ENCODE measurements at regions not wholly inside any gene's neighbourhood (a gene's known extent, or its start where the extent isn't known, plus 50 kb on each side); places are given as distances from the start of the nearest gene placed in this dataset.
"Not testable (repeated sequence)": the region's sequence is repeated elsewhere in the genome, so short reads cannot be mapped to it uniquely, and the experiment has no call there.

DNA sequence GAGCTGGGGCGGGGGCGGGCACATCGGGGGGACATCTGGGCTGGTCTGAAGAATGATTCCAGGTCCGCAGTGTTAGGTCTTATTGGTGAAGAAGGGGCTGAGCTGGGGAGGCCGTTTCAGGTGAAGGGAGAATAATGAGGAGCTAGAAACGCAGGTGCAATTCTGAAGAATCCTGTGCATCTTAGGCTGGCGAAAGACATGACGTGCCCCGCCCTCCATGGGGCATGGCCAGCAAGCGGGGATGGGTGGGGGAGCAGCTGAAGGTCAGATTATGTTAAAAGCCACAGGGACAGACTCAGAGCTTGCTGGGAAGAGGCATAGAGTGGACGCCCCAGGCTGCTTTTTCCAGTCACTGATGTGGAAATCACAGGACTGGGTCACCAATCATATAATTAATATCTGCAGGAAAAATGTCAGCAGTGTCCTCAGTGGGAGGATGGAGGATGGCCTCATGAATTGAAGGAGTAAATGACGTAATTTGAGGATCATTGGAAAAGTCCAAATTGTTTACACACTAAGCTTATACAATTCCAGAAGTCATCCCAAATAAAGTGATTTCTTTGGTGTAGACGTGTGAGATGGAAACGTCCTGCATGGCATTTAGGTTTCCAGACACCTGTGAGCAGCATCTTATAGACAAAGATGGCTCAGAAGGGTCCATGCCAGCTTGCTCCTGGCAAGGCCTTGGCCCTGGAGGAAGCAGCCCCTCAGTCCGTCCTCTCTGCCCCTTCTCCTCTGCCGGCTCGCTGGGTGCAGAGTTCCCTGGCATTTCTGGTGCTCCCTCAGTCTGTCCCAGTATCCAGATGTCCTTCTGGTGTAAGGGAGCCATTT is 109.6 kb upstream of the FRMD1 start:
- H3K4me3 ChIP-seq (ENCODE audit: low read length), result no peak overlapping the region
- TF ChIP-seq, protein P1, sequence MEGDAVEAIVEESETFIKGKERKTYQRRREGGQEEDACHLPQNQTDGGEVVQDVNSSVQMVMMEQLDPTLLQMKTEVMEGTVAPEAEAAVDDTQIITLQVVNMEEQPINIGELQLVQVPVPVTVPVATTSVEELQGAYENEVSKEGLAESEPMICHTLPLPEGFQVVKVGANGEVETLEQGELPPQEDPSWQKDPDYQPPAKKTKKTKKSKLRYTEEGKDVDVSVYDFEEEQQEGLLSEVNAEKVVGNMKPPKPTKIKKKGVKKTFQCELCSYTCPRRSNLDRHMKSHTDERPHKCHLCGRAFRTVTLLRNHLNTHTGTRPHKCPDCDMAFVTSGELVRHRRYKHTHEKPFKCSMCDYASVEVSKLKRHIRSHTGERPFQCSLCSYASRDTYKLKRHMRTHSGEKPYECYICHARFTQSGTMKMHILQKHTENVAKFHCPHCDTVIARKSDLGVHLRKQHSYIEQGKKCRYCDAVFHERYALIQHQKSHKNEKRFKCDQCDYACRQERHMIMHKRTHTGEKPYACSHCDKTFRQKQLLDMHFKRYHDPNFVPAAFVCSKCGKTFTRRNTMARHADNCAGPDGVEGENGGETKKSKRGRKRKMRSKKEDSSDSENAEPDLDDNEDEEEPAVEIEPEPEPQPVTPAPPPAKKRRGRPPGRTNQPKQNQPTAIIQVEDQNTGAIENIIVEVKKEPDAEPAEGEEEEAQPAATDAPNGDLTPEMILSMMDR (conservative IDR thresholded peaks at IDR 0.05; ENCODE audit: low read depth, low read length), result no peak
- DNase-seq (ENCODE audit: low read depth), result no peak

DNA sequence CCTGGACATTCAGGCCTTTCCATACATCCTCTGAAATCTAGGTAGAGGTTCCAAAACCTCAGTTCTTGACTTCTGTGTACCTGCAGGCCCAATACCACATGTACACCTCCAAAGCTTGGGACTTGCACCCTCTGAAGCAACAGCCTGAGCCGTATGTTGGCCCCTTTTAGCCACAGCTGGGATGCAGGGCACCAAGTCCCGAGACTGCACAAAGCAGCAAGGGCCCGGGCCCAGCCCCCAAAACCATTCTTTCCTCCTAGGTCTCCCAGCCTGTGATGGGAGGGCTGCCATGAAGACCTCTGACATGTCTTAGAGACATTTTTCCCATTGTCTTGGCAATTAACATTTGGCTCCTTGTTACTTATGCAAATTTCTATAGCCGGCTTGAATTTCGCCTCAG is 107.4 kb upstream of the FRMD1 start:
- no peak for DNase-seq (ENCODE audit: low read depth)
- TF ChIP-seq, protein P1 (conservative IDR thresholded peaks at IDR 0.05; ENCODE audit: low read depth, low read length), result no peak
- no peak overlapping the region for H3K4me3 ChIP-seq (ENCODE audit: low read length)

DNA sequence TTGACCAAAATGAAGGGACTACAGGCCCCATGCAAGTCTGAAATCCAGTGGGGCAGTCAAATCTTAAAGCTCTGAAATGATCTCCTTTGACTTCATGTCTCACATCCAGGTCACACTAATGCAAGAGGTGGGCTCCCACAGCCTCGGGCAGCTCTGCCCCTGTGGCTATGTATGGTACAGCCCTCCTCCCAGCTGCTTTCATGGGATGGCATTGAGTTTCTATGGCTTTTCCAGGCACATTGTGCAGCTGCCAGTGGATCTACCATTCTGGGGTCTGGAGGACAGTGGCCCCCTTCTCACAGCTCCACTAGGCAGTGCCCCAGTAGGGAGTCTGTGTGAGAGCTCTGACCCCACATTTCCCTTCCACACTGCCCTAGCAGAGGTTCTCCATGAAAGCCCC is 107.0 kb upstream of the FRMD1 start:
- DNase-seq (ENCODE audit: low read depth); H3K4me3 ChIP-seq (ENCODE audit: low read length): not testable (repeated sequence)

DNA sequence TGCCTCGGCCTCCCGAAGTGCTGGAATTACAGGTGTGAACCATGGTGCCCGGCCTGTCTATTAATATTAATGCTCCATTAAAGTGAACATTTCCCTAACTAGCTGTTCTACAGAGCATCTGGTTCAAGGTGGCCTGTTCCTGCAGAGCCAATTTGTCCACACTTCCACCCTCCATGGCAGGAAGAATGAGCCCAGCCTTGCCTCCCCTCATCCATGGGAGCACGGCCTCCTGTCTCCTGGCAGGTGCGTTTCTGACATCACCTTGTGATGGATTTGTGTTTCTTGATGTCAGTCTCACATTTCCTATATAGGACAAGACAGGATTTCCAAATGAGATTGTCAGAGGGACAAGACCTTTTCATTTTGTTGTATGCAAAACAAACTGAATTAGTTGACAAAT is 105.7 kb upstream of the FRMD1 start:
- no peak overlapping the region for H3K4me3 ChIP-seq (ENCODE audit: low read length)
- TF ChIP-seq, protein P1 (conservative IDR thresholded peaks at IDR 0.05; ENCODE audit: low read depth, low read length), result no peak
- DNase-seq (ENCODE audit: low read depth), result no peak

DNA sequence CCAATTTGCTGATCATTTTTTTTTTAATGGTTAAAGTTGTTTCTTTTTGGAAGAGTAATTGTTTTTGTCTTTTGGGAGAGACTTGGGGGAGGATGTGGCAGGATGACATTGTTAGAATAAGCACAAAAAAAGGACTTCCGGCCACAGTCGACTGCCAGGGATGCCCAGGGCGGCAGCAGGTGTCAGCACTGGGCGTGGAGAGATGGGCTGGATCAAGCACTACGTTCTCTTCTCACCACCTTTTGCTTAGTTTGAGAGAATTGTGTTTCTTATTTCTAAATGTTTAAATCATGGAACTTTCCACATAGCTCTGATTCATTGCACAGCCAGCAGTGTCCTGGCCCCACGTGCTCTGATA is 104.6 kb upstream of the FRMD1 start:
- TF ChIP-seq, protein P1 (conservative IDR thresholded peaks at IDR 0.05; ENCODE audit: low read depth, low read length), result no peak
- DNase-seq (ENCODE audit: low read depth), result no peak
- no peak overlapping the region for H3K4me3 ChIP-seq (ENCODE audit: low read length)

DNA sequence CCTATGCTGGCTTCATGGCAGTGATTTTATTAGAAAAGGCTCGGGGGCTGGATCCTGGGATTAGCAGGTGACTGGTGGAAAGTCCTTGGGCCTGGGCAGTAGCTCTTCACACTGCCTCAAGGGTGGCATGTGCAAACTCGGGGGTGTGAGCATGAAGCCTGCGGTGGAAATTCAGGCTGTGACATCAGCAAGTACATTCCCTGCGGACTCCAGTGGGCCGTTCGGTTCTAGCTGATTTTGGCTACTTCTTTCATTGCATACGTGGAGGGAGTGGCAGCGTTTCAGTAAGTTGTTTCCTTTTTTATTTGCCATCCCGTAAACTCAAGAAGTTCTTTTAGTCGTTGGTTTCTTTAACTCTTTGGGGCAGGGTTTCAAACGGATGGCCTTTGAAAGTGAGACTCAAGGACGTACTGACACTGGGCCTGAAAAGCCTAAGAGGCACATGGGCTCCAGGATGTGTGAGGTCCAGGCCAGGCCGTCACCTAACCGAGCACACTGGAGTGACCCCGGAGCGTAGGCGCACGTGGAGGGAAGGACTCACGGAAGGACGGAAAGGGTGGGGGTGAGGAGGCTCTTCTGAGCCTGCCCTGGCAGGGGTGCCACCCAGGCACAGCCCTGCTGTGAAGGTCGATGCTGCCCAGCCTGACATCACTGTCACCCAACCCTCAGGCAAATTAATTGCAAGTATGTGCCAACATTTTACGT is 104.0 kb upstream of the FRMD1 start:
- no peak for DNase-seq (ENCODE audit: low read depth)
- TF ChIP-seq, protein P1 (conservative IDR thresholded peaks at IDR 0.05; ENCODE audit: low read depth, low read length), result no peak

DNA sequence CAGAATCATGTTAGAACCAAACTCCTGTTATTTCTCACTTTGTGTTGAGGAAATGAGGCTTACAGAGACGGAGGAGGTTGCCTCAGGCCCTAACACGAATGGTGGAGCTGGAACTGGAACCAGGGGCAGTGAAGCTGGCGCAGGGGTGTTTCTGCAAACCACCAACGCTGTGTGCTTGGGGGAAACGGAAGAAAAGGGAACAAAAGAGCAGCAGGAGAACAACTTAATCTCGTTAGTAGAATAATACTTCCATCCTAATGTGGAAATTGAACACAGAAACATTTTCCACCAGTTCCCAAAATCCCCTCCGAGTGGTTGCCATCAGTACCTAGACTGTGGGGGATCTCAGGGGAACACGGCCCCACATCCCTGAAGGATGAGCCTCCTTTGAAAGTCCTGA is 103.4 kb upstream of the FRMD1 start:
- TF ChIP-seq, protein P1 (conservative IDR thresholded peaks at IDR 0.05; ENCODE audit: low read depth, low read length), result no peak
- no peak overlapping the region for H3K4me3 ChIP-seq (ENCODE audit: low read length)
- no peak for DNase-seq (ENCODE audit: low read depth)

More for the DNA sequence above, 104.0 kb upstream of the FRMD1 start:
- H3K4me3 ChIP-seq (ENCODE audit: low read length), result no peak overlapping the region

Data from retinal pigment epithelial cell (primary cell).